Activated CD8-positive, alpha-beta memory T cell treated with anti-CD3 and anti-CD28 coated beads, Interleukin-2, amount 50 U/mL, for 1 hour (primary cell): ENCODE measurements at regions not wholly inside any gene's neighbourhood (a gene's known extent, or its start where the extent isn't known, plus 50 kb on each side); places are given as distances from the start of the nearest gene placed in this dataset.

Experiments used
- DNase-seq: peaks from one replicate; pipeline ENCODE4 v3.0.0-alpha.2; 2020; ENCODE audit errors: extremely low read depth

GRCh38 chr14:98953551-98954348, 318.2 kb downstream of the BCL11B start:
- DNase-seq, result no peak

DNA sequence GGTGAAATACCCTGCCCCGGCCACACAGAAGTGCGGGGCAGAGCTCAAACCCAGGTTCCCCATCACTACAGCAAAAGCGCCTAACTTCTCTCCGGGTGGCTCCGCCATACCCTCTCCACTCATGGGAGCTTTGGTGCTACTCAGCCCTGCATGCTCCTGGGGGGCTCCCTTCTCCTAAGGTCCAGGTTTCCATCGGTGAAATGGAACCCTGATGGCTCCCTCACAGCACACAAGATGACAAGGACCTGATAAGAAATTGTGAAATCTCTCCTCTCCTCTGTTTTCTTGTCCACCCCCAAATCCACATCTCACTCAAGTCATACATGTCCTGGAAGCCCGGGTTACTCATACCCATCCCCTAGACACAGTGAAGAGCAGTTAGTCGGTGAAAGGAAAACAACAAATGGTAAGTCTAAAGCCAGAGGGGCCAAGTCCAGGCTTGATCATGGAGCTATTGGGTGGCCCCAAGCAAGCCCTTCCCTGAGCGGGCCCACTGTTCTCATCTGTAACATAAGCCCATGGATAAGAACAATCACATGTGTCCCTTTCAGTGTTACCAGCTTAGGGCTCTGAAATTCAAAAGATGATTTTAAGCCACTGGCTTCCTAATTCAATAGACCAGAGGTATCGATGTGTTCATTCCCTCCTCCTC, 317.5 kb downstream of the BCL11B start:
- DNase-seq, result no peak

GRCh38 chr14:98955036-98955740, 316.8 kb downstream of the BCL11B start:
- DNase-seq, result no peak

- DNase-seq, result no peak
Measured at GRCh38 chr14:98955741-98956070, 316.3 kb downstream of the BCL11B start.

DNA sequence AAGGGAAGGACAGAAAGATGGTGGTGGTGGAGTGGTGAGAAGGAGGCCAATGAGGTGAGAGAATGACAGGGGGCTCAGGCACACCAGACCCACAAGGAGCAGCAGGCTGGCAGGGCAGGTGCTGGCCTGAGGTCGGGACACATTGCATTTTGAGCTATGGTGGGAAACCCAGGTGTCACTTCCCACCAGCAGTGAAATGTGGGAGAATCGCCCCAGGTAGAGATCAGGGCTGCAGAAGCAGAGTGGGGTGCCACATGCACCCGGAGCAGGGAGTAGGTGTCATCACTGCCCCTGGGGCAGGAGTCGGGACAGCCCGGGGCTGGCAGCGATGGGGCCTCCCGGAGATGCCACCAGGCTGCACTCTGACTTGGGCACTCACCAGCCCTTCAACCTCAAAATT, 315.8 kb downstream of the BCL11B start:
- no peak for DNase-seq

- no peak for DNase-seq
Measured at GRCh38 chr14:98956661-98957060, 315.3 kb downstream of the BCL11B start.

- no peak for DNase-seq
Measured at GRCh38 chr14:98957211-98958047, 314.6 kb downstream of the BCL11B start.

- DNase-seq, result no peak
Measured at GRCh38 chr14:98958048-98958631, 313.9 kb downstream of the BCL11B start.

- no peak for DNase-seq
Measured at GRCh38 chr14:98958632-98959031, 313.4 kb downstream of the BCL11B start.

- DNase-seq, result no peak
Measured at GRCh38 chr14:98959410-98959809, 312.6 kb downstream of the BCL11B start.

- no peak for DNase-seq
Measured at GRCh38 chr14:98959958-98960616, 311.9 kb downstream of the BCL11B start.

DNA sequence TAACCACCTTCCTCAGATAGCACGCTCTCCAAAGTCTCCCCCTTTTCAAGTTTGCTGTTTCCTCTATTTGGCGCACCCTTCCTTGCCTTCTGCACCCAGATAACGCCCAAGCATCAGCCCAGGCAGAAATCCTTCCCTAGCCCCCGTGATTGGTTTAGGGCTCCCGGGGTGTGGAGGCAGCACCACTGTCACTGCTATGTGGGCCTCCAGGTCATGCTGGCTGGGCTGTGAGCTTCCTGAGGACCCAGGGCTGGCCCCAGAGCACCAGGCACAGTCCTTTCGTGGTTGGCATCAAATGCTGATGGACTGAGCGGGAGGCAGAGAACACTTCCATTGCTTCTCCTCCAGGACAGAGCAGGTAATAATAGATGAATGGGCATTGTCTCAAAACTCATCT, 311.4 kb downstream of the BCL11B start:
- DNase-seq, result no peak

GRCh38 chr14:98961191-98961590, 310.8 kb downstream of the BCL11B start:
- DNase-seq, result no peak

DNA sequence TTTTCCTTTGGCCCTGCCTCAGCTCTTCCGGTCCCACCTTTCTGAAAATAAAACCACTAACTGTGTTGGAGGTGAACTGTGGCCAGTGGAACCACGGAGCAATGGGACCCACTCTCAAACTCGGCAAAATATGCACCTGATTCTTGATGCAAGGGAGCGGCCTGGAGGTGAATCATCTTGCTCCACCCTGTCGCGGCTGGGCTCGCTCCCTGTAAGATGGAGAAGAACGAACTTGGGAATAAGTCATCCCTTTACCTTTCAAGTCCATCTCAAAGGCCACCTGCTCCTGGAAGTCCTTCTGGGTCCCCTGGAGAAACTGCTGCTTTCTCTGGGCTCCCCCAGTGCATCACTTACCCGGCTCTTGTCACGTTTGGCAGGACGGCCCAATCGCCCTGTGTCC, 309.9 kb downstream of the BCL11B start:
- no peak for DNase-seq

DNA sequence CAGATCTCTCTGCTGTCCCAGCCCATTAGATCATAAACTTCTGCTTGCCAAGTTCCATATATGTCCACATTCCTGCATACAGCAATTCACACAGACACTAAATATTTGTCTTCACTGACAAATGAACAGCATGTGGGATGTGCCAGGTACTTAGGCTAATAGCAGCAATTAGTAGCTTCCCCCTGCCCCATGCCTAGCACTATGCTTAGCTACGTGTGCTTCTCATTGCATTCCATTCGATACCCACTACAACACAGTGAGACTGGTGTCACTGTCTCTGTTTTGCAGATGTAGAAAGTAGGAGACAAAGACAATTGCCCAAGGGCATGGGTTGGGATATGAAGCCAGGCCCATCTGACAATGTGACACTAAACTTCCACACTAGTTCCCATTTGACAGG, 308.4 kb downstream of the BCL11B start:
- no peak for DNase-seq

- no peak for DNase-seq
Measured at GRCh38 chr14:98964171-98964570, 307.8 kb downstream of the BCL11B start.

GRCh38 chr14:98965076-98965475, 306.9 kb downstream of the BCL11B start:
- DNase-seq, result no peak

DNA sequence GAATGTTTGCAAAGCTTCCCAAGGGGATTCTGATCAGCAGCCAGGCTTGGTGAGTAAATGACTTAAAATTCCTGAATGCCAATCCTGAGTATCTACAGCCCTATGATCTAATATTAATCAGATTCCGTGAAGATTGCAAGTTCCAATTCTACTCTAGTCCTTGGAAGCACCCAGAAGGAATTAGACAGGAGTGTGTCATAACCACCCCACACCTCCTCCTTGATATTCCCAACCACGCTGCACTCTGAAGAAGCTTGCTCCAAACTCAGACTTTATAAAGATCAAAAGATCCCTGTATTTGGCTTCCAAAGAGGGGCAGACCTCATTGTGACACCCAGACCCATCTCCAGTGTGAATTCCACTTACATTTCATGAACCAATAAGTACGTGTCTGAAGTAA, 306.0 kb downstream of the BCL11B start:
- DNase-seq, result no peak

GRCh38 chr14:98966475-98967162, 305.4 kb downstream of the BCL11B start:
- no peak for DNase-seq

DNA sequence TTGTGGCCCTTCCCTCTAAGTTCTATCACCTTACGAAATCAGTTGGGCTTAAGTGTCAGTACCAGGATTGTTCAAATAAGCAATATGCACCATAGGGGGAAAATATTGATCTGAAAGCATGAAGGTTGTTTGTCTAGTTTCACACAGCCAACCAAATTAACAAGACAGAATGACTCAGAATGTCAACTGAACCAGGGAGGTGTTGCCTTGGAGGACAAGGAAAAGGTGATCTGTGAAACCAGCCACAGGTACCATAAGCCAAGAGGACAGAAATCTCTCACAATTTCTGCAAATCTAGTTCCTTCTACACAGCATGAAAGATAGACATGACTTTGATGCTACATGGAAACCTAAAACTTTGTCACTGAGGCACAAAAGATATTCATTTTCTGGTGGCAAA, 297.9 kb downstream of the BCL11B start:
- no peak for DNase-seq

DNA sequence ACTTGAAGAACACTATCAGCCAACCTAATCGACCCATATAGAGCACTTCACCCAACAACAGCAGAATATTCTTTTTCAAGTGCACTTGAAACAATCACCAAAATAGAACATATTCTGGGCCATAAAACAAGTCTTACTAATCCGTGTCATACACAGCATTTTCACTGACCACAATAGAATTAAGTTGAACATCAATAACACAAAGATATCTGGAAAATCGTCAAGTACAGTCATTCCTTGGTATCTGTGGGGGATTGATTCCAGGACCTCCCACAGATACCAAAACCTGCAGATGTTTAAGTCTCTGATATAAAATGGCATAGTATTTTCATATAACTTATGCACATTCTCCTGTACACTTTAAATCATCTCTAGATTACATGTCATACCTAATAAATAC, 295.7 kb downstream of the BCL11B start:
- DNase-seq, result no peak
